ENCODE measurements at regions not wholly inside any gene's neighbourhood (a gene's known extent, or its start where the extent isn't known, plus 50 kb on each side); places are given as distances from the start of the nearest gene placed in this dataset.

GRCh38 chr6:140572867-140573266, 1198.4 kb upstream of the CITED2 start:
- TF ChIP-seq POLR2A (IDR thresholded peaks at IDR 0.05) (no peak), CTCF (IDR thresholded peaks at IDR 0.05) (no peak)

Measured in heart left ventricle (tissue), 13 donors.